Liver (tissue), 8 donors: ENCODE measurements at regions not wholly inside any gene's neighbourhood (a gene's known extent, or its start where the extent isn't known, plus 50 kb on each side); places are given as distances from the start of the nearest gene placed in this dataset.

Experiments
- DNase-seq: peaks from one replicate; pipeline ENCODE4 v3.0.0-alpha.2; 2017; ENCODE audit warnings: low spot score
- H3K27ac ChIP-seq, 2 donors: one replicate each; pipeline ENCODE4 v1.7.0; 2013; ENCODE audit warnings: inconsistent platforms in 2 of 2, low read length in 2 of 2, control low read depth in 1 of 2, low read depth in 1 of 2, mild to moderate bottlenecking in 1 of 2
- H3K27me3 ChIP-seq, 4 donors: one replicate each; pipeline versions ENCODE4 v1.6.1 to v1.7.0; 2013; ENCODE audit warnings: low read length in 3 of 4, inconsistent platforms in 1 of 4, mild to moderate bottlenecking in 1 of 4, moderate library complexity in 1 of 4; ENCODE audit not compliant: control insufficient read depth in 4 of 4, insufficient read depth in 4 of 4
- H3K36me3 ChIP-seq, 4 donors: one replicate each; pipeline versions ENCODE4 v1.6.1 to v1.7.0; 2013; ENCODE audit warnings: low read length in 3 of 4, mild to moderate bottlenecking in 3 of 4, low read depth in 1 of 4, moderate library complexity in 1 of 4; ENCODE audit not compliant: control insufficient read depth in 4 of 4, insufficient read depth in 3 of 4
- H3K4me1 ChIP-seq, 4 donors: one replicate each; pipeline versions ENCODE4 v1.6.1 to v1.7.0; 2013; ENCODE audit warnings: low read length in 3 of 4, mild to moderate bottlenecking in 3 of 4, moderate library complexity in 1 of 4; ENCODE audit not compliant: control insufficient read depth in 4 of 4, insufficient read depth in 4 of 4
- H3K4me3 ChIP-seq, 3 donors: one replicate each; pipeline versions ENCODE4 v1.6.1 to v1.7.0; 2013; ENCODE audit warnings: low read length in 3 of 3, control low read depth in 1 of 3, low read depth in 1 of 3, mild to moderate bottlenecking in 1 of 3
- H3K9ac ChIP-seq, 2 donors: one replicate each; pipeline ENCODE4 v1.7.0; 2013; ENCODE audit warnings: low read length in 2 of 2, mild to moderate bottlenecking in 2 of 2, moderate library complexity in 2 of 2, control low read depth in 1 of 2, low read depth in 1 of 2
- H3K9me3 ChIP-seq, 4 donors: one replicate each; pipeline versions ENCODE4 v1.6.1 to v1.7.0; 2013; ENCODE audit warnings: low read length in 3 of 4; ENCODE audit not compliant: control insufficient read depth in 4 of 4
- ATF3 ChIP-seq: IDR thresholded peaks from 2 replicates; pipeline ENCODE4 v1.6.1; 2016; ENCODE audit warnings: antibody characterized with exemption
- CTCF ChIP-seq: fragments of 150-350 bp; IDR thresholded peaks from 2 replicates; pipeline ENCODE4 v1.5.1; 2017; ENCODE audit warnings: improper control_type of control experiment, low read depth, low read length; ENCODE audit not compliant: missing input control
- EGR1 ChIP-seq, 2 donors: IDR thresholded peaks; 2 replicates each; pipeline ENCODE4 v1.6.1; 2016 to 2018; ENCODE audit warnings: antibody characterized with exemption in 2 of 2, low read depth in 2 of 2
- FOXA1 ChIP-seq: IDR thresholded peaks from 2 replicates; pipeline ENCODE4 v1.6.1; 2016; ENCODE audit warnings: antibody characterized with exemption
- FOXA2 ChIP-seq: IDR thresholded peaks from 2 replicates; pipeline ENCODE4 v1.6.1; 2016; ENCODE audit warnings: antibody characterized with exemption
- HNF4A ChIP-seq, 2 donors: conservative IDR thresholded peaks; 2 replicates each; pipeline ENCODE4 v1.6.1; 2016; ENCODE audit warnings: antibody characterized with exemption in 2 of 2, mild to moderate bottlenecking in 2 of 2
- HNF4G ChIP-seq: IDR thresholded peaks from 2 replicates; pipeline ENCODE4 v1.6.1; 2016; ENCODE audit warnings: antibody characterized with exemption
- JUND ChIP-seq, 2 donors: IDR thresholded peaks; 2 replicates each; pipeline ENCODE4 v1.6.1; 2016; ENCODE audit warnings: antibody characterized with exemption in 2 of 2
- MAX ChIP-seq: IDR thresholded peaks from 2 replicates; pipeline ENCODE4 v1.6.1; 2016; ENCODE audit warnings: antibody characterized with exemption
- NR2F2 ChIP-seq: IDR thresholded peaks from 2 replicates; pipeline ENCODE4 v1.6.1; 2016; ENCODE audit warnings: antibody characterized with exemption
- RAD21 ChIP-seq, 2 donors: IDR thresholded peaks; 2 replicates each; pipeline ENCODE4 v1.6.1; 2016; ENCODE audit warnings: antibody characterized with exemption in 2 of 2, mild to moderate bottlenecking in 2 of 2
- REST ChIP-seq: IDR thresholded peaks from 2 replicates; pipeline ENCODE4 v1.6.1; 2016; ENCODE audit warnings: antibody characterized with exemption, mild to moderate bottlenecking
- RXRA ChIP-seq, 2 donors: IDR thresholded peaks; 2 replicates each; pipeline ENCODE4 v1.6.1; 2017 to 2018; ENCODE audit warnings: antibody characterized with exemption in 2 of 2, mild to moderate bottlenecking in 1 of 2
- SP1 ChIP-seq: IDR thresholded peaks from 2 replicates; pipeline ENCODE4 v1.6.1; 2018; ENCODE audit warnings: antibody characterized with exemption, mild to moderate bottlenecking
- TAF1 ChIP-seq: conservative IDR thresholded peaks from 2 replicates; pipeline ENCODE4 v1.6.1; 2016; ENCODE audit warnings: antibody characterized with exemption, mild to moderate bottlenecking
- YY1 ChIP-seq: IDR thresholded peaks from 2 replicates; pipeline ENCODE4 v1.6.1; 2016; ENCODE audit warnings: antibody characterized with exemption, mild to moderate bottlenecking
- ZBTB33 ChIP-seq: IDR thresholded peaks from 2 replicates; pipeline ENCODE4 v1.6.1; 2016; ENCODE audit warnings: antibody characterized with exemption
- WGBS: extraction: QIAGEN DNeasy Blood & Tissue Kit; methylation state at CpG from one replicate; pipeline ENCODE4 v1.1.7; 2013; 5-methylcytosine and 5-hydroxymethylcytosine counted together
- donor health status: healthy.
- donor health status: healthy.
- donor health status: healthy.
- donor health status: healthy.
- donor health status: healthy.

- Histone ChIP-seq H3K27ac (no peak overlapping the region), H3K4me3 (no peak overlapping the region), H3K36me3 (peaks cover 0 to 11% (median 4%) of the 10 kb centered on the region in 4 donors), H3K4me1 (peaks cover 0 to 28% (median 14%) of the 10 kb centered on the region in 4 donors), H3K9me3 (no peaks in the 10 kb centered on the region), H3K27me3 (no peaks in the 10 kb centered on the region), H3K9ac (no peak overlapping the region)
- TF ChIP-seq ATF3 (no peak), FOXA1 (no peak), FOXA2 (no peak), REST (no peak), HNF4A (conservative IDR thresholded peaks at IDR 0.05) (no peak), MAX (no peak), EGR1 (IDR thresholded peaks at IDR 0.05; ENCODE audit: low read depth in 2 of 2) (no peak), CTCF (no peak), TAF1 (no peak), ZBTB33 (no peak), YY1 (no peak), HNF4G (no peak), SP1 (no peak), RXRA (IDR thresholded peaks at IDR 0.05) (no peak), RAD21 (IDR thresholded peaks at IDR 0.05) (no peak), NR2F2 (no peak), JUND (IDR thresholded peaks at IDR 0.05) (no peak)
- WGBS = 69% methylated on average over 4 of the region's 4 CpGs
- DNase-seq = no peak
Observed at GRCh38 chr7:131103997-131104396, 223.7 kb upstream of the MKLN1 start.
